ENCODE measurements at regions not wholly inside any gene's neighbourhood (a gene's known extent, or its start where the extent isn't known, plus 50 kb on each side); places are given as distances from the start of the nearest gene placed in this dataset.
"Not testable (repeated sequence)": the region's sequence is repeated elsewhere in the genome, so short reads cannot be mapped to it uniquely, and the experiment has no call there.

DNA sequence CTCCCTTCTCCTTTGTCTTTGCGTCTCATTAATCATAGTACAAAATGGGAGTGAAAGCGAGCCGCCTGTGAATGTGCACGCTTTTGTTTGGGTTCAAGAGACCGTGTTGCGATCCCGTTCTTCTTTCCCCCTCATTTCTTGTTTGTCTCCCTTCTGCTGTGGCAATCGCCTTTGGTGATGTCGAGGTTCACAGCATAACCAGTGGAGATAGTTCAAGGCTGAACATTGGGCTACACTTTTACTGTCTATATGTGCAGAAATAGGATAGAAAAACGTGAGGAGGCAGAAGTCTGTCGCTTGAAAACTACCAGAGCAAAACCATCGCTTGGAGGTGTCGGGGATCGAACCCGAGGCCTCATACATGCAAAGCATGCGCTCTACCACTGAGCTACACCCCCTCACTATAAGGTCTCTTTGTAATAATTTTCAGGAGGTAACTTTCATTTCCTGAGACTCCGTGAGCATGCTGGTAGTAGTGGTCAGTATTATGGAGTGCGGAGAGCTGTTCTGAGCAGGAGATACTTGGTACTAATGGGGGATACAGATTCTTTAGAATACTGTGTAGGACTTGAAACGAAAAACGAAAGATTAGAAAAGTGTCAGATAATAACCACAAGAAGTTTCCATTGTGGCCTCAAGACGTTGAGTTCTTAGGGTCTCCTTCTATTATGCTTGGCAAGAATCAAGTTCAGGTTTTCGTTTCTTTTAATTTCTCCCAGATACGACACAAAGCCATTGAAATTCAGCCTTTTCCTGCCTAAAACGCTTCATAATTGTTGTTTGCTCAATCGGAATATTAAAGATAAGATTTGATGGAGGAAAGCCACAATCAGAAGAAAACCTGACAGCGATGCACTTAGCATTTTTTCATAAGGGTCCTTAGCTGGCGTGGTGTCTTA is 106.6 kb downstream of the TRIM27 start:
- Histone ChIP-seq H3K27ac (no peak overlapping the region), H3K4me1 (no peaks in the 10 kb centered on the region), H3K36me3 (no peaks in the 10 kb centered on the region), H3K4me3 (no peak overlapping the region), H3K9me3 (no peaks in the 10 kb centered on the region), H3K27me3 (peaks cover 4 to 39% of the 10 kb centered on the region in 2 donors)
- DNase-seq = no peak
- no peak for TF ChIP-seq POLR2A (IDR thresholded peaks at IDR 0.05)
- TF ChIP-seq, protein P1, sequence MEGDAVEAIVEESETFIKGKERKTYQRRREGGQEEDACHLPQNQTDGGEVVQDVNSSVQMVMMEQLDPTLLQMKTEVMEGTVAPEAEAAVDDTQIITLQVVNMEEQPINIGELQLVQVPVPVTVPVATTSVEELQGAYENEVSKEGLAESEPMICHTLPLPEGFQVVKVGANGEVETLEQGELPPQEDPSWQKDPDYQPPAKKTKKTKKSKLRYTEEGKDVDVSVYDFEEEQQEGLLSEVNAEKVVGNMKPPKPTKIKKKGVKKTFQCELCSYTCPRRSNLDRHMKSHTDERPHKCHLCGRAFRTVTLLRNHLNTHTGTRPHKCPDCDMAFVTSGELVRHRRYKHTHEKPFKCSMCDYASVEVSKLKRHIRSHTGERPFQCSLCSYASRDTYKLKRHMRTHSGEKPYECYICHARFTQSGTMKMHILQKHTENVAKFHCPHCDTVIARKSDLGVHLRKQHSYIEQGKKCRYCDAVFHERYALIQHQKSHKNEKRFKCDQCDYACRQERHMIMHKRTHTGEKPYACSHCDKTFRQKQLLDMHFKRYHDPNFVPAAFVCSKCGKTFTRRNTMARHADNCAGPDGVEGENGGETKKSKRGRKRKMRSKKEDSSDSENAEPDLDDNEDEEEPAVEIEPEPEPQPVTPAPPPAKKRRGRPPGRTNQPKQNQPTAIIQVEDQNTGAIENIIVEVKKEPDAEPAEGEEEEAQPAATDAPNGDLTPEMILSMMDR (IDR thresholded peaks at IDR 0.05) = no peak
- WGBS (ENCODE audit: insufficient coverage, low coverage, low lambda C conversion rate, missing lambda C conversion rate) = 3% methylated on average over 27 of the region's 27 CpGs
- intact Hi-C loops (cut with DNase I) = no loop called here
- ATAC-seq = no peak

DNA sequence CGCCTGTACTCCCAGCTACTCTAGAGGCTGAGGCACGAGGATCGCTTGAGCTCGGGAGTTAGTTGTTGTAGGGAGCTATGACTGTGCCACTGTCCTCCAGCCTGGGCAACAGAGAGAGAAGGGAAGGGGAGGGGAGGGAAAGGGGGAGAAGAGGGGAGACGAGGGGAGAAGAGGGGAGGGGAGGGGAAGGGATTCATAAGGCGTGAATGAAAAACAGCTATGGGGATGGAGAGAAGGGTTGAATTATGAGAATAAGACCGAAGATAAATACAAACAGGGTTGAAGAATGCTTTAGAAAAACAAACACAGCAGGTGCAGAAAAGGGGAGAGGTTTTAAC is 106.0 kb downstream of the TRIM27 start:
- H3K36me3 ChIP-seq = no peaks in the 10 kb centered on the region
- no peaks in the 10 kb centered on the region for H3K4me1 ChIP-seq
- no peak for TF ChIP-seq POLR2A (IDR thresholded peaks at IDR 0.05)
- TF ChIP-seq, protein P1 (IDR thresholded peaks at IDR 0.05) = no peak
- peaks cover 4 to 41% of the 10 kb centered on the region in 2 donors for H3K27me3 ChIP-seq
- no peak for DNase-seq
- 5% methylated on average over 7 of the region's 7 CpGs for WGBS (ENCODE audit: insufficient coverage, low coverage, low lambda C conversion rate, missing lambda C conversion rate)
- H3K27ac ChIP-seq = no peak overlapping the region
- no peak for ATAC-seq
- intact Hi-C loops (cut with DNase I) = no loop called here
- H3K4me3 ChIP-seq = no peak overlapping the region
- no peaks in the 10 kb centered on the region for H3K9me3 ChIP-seq

DNA sequence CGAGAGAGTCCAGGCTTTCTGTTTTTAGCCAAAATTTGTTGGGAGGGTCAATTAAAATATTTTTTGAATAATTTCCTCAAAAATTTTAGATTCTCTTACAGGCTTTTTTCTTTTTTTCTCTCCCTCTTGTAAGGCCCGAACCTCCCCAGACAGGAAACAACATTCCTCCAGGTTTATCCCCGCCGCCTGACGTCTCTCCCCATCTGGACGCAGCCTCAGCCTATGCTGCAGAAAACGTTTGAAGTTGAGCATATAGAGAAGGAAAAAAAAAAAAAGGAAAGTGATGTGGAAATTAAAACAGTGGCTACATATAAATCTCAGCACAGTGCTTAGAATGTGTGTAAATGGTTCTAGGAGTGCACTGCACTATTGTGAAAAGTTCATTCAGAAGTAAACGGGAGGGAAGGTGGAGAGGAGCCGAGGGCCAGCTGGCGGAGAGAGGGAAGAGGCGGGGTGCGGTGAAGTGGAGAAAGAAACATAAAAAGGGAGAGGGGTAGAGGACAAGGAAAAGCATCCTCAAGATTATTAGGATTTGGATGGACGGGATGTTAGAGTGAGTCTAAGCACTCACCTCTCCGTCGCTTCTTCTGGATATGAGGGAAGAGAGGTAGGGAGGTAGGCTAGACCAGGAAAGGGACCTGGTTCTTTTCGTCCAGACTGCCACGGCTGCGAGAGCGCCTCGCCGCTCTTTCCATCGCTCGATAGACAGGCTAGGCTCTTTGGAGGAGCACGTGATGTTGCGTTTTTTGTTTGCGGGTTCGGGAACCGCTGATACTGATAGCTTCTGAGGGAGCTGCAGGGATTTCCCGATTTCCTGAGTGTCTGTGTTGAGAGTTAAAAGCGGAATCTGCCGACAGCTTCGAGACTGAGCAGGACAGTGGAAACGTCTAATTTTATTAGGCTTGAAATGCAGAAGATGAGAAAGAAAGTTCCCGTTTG is 98.7 kb downstream of the TRIM27 start:
- TF ChIP-seq, protein P1 (IDR thresholded peaks at IDR 0.05) = no peak
- TF ChIP-seq POLR2A (IDR thresholded peaks at IDR 0.05) = no peak
- Histone ChIP-seq H3K36me3 (no peaks in the 10 kb centered on the region), H3K27ac (no peak overlapping the region), H3K4me3 (no peak overlapping the region), H3K4me1 (no peaks in the 10 kb centered on the region), H3K9me3 (no peaks in the 10 kb centered on the region), H3K27me3 (peaks cover 11 to 42% of the 10 kb centered on the region in 2 donors)
- DNase-seq (no peak), ATAC-seq (peak in 1 of 4 donors; percentile 10)
- intact Hi-C loops (cut with DNase I) = no loop called here
- WGBS (ENCODE audit: insufficient coverage, low coverage, low lambda C conversion rate, missing lambda C conversion rate) = 4% methylated on average over 34 of the region's 34 CpGs

DNA sequence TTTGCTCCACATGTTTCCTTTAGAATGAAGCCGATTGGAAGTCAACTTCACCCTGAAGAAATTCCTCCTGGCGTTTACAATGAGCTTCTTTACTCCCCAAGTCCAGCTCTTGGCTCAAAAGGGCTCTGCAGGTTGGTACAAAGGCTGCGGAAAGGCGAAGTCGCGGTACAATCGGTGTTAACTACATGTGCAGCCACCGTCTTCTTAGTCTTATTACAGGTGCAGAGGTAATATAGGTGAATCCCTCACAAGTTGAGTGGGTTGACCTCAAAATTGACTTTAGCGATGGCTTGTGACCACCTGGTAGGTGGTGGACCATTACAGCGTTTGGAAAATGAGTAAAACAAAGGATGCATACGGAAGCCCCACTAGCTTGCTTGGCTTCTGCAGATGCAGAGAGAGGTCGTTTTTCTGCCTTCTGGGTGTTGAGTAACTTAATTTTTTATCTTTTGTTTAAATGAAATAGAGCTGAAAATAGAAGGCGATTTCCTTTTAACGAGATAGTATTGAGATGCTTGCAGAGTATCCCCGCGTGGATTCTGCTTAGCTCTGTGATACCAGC is 98.0 kb downstream of the TRIM27 start:
- TF ChIP-seq POLR2A (IDR thresholded peaks at IDR 0.05) = no peak
- TF ChIP-seq, protein P1 (IDR thresholded peaks at IDR 0.05) = no peak

DNA sequence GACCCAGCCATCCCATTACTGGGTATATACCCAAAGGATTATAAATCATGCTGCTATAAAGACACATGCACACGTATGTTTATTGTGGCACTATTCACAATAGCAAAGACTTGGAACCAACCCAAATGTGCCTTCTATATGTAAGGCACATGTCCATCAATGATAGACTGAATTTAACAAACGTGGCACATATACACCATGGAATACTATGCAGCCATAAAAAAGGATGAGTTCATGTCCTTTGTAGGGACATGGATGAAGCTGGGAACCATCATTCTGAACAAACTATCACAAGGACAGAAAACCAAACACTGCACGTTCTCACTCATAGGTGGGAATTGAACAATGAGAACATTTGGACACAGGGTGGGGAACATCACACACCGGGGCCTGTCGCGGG is 92.1 kb downstream of the TRIM27 start:
- 80% methylated on average over 6 of the region's 6 CpGs for WGBS (ENCODE audit: insufficient coverage, low coverage, low lambda C conversion rate, missing lambda C conversion rate)
- not testable (repeated sequence) for H3K4me1 ChIP-seq, H3K9me3 ChIP-seq, ATAC-seq, H3K36me3 ChIP-seq, DNase-seq, H3K27ac ChIP-seq, H3K4me3 ChIP-seq
- peaks cover 5 to 20% of the 10 kb centered on the region in 2 donors for H3K27me3 ChIP-seq
- intact Hi-C loops (cut with DNase I) = loop anchor here (10.0 kb wide), 1 partner anchor 183 kb away; no protein-coding TSS in a partner anchor

More for the DNA sequence above, 98.0 kb downstream of the TRIM27 start:
- H3K4me3 ChIP-seq = no peak overlapping the region
- H3K36me3 ChIP-seq = no peaks in the 10 kb centered on the region
- ATAC-seq (no peak), DNase-seq (no peak)
- no peaks in the 10 kb centered on the region for H3K9me3 ChIP-seq
- 8% methylated on average over 16 of the region's 16 CpGs for WGBS (ENCODE audit: insufficient coverage, low coverage, low lambda C conversion rate, missing lambda C conversion rate)
- intact Hi-C loops (cut with DNase I) = no loop called here
- H3K27me3 ChIP-seq = peaks cover 11 to 37% of the 10 kb centered on the region in 2 donors
- H3K4me1 ChIP-seq = no peaks in the 10 kb centered on the region
- H3K27ac ChIP-seq = no peak overlapping the region

DNA sequence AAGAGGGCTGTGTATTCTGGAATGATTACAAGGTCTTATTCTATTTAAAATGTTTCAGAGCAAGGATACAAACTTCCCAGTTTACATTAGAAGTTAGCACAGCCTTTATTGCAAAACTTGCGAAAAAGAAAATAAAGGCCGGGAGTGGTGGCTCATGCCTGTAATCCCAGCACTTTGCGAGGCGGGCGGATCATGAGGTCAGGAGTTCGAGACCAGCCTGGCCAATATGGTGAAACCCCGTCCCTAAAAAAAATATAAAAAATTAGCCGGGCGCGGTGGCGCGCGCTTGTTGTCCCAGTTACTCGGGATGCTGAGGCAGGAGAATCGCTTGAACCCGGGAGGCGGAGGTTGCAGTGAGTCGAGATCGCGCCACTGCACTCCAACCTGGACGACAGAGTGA is 87.1 kb downstream of the TRIM27 start:
- not testable (repeated sequence) for H3K36me3 ChIP-seq, H3K27ac ChIP-seq, DNase-seq, H3K4me1 ChIP-seq, H3K4me3 ChIP-seq, H3K9me3 ChIP-seq, ATAC-seq
- H3K27me3 ChIP-seq = peaks cover 0 to 15% of the 10 kb centered on the region in 2 donors
- intact Hi-C loops (cut with DNase I) = loop anchor here (10.0 kb wide), 1 partner anchor 178 kb away; no protein-coding TSS in a partner anchor
- WGBS (ENCODE audit: insufficient coverage, low coverage, low lambda C conversion rate, missing lambda C conversion rate) = 41% methylated on average over 21 of the region's 21 CpGs

Data from right lobe of liver (tissue), 6 donors.